Urinary bladder (tissue), 3 donors: ENCODE measurements at regions not wholly inside any gene's neighbourhood (a gene's known extent, or its start where the extent isn't known, plus 50 kb on each side); places are given as distances from the start of the nearest gene placed in this dataset.
"Not testable (repeated sequence)": the region's sequence is repeated elsewhere in the genome, so short reads cannot be mapped to it uniquely, and the experiment has no call there.

Source experiments
- DNase-seq: peaks from one replicate; pipeline ENCODE4 v3.0.0-alpha.2; 2015; ENCODE audit errors: extremely low spot score
- H3K27ac ChIP-seq: one replicate; pipeline ENCODE4 v1.5.1; 2013; ENCODE audit warnings: low read depth, mild to moderate bottlenecking, moderate library complexity
- H3K36me3 ChIP-seq: one replicate; pipeline ENCODE4 v1.6.1; 2013; ENCODE audit warnings: mild to moderate bottlenecking, moderate library complexity; ENCODE audit not compliant: insufficient read depth
- H3K4me1 ChIP-seq: one replicate; pipeline ENCODE4 v1.6.1; 2013; ENCODE audit warnings: mild to moderate bottlenecking, moderate library complexity; ENCODE audit not compliant: insufficient read depth
- H3K4me3 ChIP-seq: one replicate; pipeline ENCODE4 v1.5.1; 2013; ENCODE audit warnings: low read depth, low read length
- WGBS: extraction: QIAGEN DNeasy Blood & Tissue Kit; methylation state at CpG from one replicate; pipeline ENCODE4 v1.1.7; 2013; 5-methylcytosine and 5-hydroxymethylcytosine counted together
- donor health status: healthy with polysubstance abuse.
- donor health status: healthy.

DNA sequence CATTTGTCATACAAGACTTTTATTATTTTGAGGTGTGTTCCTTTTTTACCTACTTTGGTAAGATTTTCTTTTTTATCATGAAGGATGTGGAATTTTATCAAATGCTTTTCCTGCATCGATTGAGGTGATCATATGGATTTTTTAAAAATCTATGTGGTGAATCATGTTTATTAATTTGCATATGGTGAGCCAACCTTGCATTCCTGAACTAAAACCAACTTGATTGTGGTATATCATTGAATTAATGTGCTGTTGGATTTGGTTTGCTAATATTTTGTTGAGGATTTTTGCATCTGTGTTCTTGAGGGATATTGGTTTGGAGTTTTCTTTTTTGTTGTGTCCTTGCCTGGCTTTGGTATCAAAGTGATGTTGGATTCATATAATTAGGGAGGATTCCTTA is 848.1 kb upstream of the EYS start:
- Histone ChIP-seq H3K4me1 (no peaks in the 10 kb centered on the region), H3K27ac (no peak overlapping the region), H3K4me3 (no peak overlapping the region), H3K36me3 (no peaks in the 10 kb centered on the region)
- DNase-seq: no peak
- WGBS: 77% methylated on average over 1 of the region's 1 CpG

DNA sequence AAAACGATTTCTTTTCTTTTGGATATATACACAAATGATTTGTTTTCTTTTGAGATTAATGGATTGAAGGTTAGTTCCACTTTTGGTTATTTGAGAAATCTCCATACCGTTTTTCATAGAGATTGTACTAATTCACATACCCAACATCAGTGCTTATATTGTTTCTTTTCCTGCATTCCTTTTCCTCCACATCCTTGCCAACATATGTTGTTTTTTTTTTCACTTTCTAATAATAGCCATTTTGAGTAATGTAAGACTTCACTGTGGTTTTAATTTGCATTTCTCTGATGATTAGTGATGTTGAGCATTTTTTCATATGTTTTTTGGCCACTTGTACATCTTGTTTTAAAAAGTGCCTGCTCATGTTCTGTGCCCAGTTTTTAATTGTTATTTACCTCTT is 846.4 kb upstream of the EYS start:
- Histone ChIP-seq H3K4me1 (no peaks in the 10 kb centered on the region), H3K36me3 (no peaks in the 10 kb centered on the region), H3K27ac (no peak overlapping the region), H3K4me3 (no peak overlapping the region)
- WGBS: 73% methylated on average over 2 of the region's 2 CpGs
- no peak for DNase-seq

DNA sequence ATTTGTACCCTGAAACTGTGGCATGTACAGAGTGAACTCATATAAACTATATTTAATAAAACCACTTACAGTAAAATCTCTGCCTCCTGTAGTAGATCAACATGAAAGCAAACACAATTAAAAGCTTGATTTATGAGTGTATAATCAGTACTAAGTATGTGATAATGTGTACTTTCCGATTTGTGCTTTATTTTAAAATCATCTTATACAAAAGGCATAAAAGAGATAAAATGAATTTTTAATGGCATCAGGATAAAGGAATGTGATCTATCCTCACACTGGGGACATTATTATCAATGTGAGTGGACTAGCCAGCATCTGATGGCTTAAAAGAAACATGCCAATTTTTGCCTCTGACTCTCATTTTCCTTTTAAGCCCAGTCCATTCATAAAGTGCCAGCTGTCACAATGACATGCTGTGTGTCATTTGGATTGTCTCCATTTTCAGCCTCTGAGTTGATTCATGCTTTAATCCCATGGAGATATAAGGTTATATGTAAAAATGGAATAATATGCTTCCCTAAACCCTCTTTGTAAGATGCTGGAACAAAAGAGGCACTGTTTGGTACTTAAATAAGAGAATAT is 831.6 kb upstream of the EYS start:
- no peak overlapping the region for H3K4me3 ChIP-seq
- H3K27ac ChIP-seq: no peak overlapping the region
- no peaks in the 10 kb centered on the region for H3K4me1 ChIP-seq
- 24% methylated on average over 1 of the region's 1 CpG for WGBS
- H3K36me3 ChIP-seq: no peaks in the 10 kb centered on the region
- no peak for DNase-seq

DNA sequence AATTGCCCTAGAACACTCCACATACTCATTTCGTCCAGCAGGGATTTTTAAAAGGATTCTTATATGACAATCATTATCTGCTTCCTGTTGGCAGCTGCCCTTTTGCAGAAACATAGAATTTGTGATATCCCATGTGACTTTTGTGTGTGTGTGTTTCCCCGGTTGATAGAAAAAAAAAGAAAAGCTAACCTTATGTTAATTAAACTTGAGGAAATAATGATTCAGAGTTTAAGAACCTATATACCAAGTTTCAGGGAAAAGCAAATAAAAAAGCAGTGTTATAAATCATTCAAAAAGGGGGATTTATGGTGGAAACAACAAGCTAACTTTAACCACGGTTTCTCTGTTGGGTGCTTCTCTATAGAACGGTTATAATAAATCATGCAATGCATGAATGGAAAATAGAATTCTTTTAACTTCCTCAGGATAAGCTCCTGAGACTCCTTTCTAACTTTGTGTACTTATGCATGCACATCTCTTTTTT is 826.9 kb upstream of the EYS start:
- H3K36me3 ChIP-seq: no peaks in the 10 kb centered on the region
- 25% methylated on average over 4 of the region's 4 CpGs for WGBS
- no peak overlapping the region for H3K27ac ChIP-seq
- no peak overlapping the region for H3K4me3 ChIP-seq
- DNase-seq: no peak
- no peaks in the 10 kb centered on the region for H3K4me1 ChIP-seq

DNA sequence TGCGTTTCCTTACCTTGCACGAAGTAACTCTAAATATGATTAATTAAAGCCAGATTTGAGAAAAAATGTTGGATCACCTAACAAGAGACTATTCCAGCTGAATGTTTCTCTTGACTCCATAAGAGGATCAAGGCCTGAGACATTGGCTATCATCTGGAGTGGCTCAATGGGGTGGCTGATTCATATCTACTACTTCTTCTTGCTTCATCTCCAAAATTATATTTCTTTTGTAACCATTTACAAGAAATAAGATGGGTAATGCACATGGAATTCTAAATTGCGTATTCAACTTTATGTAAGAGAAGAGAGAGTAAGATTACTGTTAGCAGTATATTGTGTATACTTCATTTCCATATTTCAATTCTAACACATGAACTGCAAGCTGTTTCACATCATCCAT is 819.0 kb upstream of the EYS start:
- H3K4me3 ChIP-seq: no peak overlapping the region
- WGBS: 91% methylated on average over 3 of the region's 3 CpGs
- no peak for DNase-seq
- no peaks in the 10 kb centered on the region for H3K36me3 ChIP-seq
- H3K4me1 ChIP-seq: no peaks in the 10 kb centered on the region
- H3K27ac ChIP-seq: no peak overlapping the region

GRCh38 chr6:66522864-66523263 is 815.8 kb upstream of the EYS start:
- H3K27ac ChIP-seq: no peak overlapping the region
- no peaks in the 10 kb centered on the region for H3K36me3 ChIP-seq
- DNase-seq: no peak
- WGBS: 78% methylated on average over 2 of the region's 2 CpGs
- H3K4me3 ChIP-seq: no peak overlapping the region
- no peaks in the 10 kb centered on the region for H3K4me1 ChIP-seq

DNA sequence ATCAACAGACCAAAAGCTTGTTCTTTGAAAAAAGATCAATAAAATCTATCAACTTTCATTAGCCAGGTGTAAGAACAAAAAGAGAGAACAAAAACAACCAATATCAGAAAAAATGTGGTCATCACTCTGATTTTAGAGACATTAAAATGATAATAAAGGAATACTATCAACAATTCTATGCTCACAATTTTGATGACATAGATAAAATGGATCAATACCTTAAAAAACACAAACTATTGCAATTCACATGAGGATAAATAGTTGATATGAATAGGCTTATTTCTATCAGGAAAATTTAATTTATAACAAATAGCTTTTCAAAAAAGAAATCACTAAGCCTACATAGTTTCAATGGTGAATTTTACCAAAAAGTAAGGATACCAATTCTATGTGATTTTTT is 809.4 kb upstream of the EYS start:
- Histone ChIP-seq H3K4me3 (no peak overlapping the region), H3K27ac (no peak overlapping the region), H3K4me1 (no peaks in the 10 kb centered on the region), H3K36me3 (no peaks in the 10 kb centered on the region)
- no peak for DNase-seq

DNA sequence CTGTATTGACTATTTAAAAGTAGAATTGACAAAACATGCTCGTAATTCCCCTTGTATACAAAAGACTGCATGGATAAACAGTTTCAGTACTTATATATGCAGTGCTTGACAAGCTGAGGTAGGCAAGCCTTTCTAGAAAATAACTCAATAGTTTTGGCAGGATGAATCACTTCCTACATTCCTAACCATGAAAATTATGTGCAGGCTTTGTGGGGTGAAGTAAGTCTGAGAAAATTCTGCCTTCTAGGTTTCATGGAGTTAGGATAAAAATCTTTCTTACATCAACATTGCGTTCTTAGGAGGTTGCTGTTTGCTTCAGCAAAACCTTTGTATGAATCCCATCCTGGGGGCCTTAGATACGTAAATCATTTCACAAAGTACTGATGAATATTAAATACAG is 801.4 kb upstream of the EYS start:
- Histone ChIP-seq H3K4me3 (no peak overlapping the region), H3K27ac (no peak overlapping the region), H3K36me3 (no peaks in the 10 kb centered on the region), H3K4me1 (no peaks in the 10 kb centered on the region)
- 58% methylated on average over 3 of the region's 3 CpGs for WGBS
- DNase-seq: no peak

GRCh38 chr6:66499851-66500250 is 792.8 kb upstream of the EYS start:
- H3K27ac ChIP-seq: no peak overlapping the region
- 82% methylated on average over 2 of the region's 2 CpGs for WGBS

DNA sequence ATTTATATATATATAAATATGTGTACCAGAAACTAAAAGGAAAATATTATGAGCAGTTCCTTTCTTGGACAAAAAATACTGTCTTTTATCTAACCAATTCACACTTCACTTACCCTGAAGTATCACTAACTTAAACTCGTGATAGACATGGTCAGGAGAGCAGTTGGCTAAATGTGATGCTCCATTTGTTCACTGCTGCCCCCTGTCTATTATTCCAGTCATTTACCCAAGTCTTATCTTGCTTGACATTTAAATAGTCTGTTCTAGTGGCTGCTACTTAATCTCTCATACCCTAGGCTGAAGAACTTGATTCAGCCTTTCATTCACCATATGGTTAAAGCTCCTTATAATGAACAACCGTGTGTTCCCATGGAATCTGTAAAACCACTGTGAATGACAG is 789.6 kb upstream of the EYS start:
- 36% methylated on average over 2 of the region's 2 CpGs for WGBS

More at GRCh38 chr6:66499851-66500250, 792.8 kb upstream of the EYS start:
- H3K4me1 ChIP-seq: no peaks in the 10 kb centered on the region
- no peaks in the 10 kb centered on the region for H3K36me3 ChIP-seq
- H3K4me3 ChIP-seq: no peak overlapping the region
- no peak for DNase-seq

DNA sequence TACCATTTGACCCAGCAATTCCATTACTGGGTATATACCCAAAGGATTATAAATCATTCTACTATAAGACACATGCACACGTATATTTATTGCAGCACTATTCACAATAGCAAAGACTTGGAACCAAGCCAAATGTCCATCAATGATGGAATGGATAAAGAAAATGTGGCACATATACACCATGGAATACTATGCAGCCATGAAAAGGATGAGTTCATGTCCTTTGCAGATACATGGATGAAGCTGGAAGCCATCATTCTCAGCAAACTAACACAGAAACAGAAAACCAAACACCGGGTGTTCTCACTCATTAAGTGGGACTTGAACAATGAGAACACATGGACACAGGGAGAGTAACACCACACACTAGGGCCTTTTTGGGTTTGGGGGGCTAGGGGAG is 787.6 kb upstream of the EYS start:
- WGBS: 94% methylated on average over 2 of the region's 2 CpGs
- not testable (repeated sequence) for H3K4me3 ChIP-seq, H3K4me1 ChIP-seq, H3K27ac ChIP-seq, H3K36me3 ChIP-seq, DNase-seq

More for the DNA sequence above, 789.6 kb upstream of the EYS start:
- Histone ChIP-seq H3K4me3 (no peak overlapping the region), H3K4me1 (no peaks in the 10 kb centered on the region), H3K27ac (no peak overlapping the region), H3K36me3 (no peaks in the 10 kb centered on the region)
- no peak for DNase-seq

- WGBS: 76% methylated on average over 9 of the region's 9 CpGs
- no peak for DNase-seq
- no peak overlapping the region for H3K4me3 ChIP-seq
- H3K4me1 ChIP-seq: no peaks in the 10 kb centered on the region
- H3K36me3 ChIP-seq: no peaks in the 10 kb centered on the region
- no peak overlapping the region for H3K27ac ChIP-seq
Observed at GRCh38 chr6:66489269-66489987, 782.4 kb upstream of the EYS start.

DNA sequence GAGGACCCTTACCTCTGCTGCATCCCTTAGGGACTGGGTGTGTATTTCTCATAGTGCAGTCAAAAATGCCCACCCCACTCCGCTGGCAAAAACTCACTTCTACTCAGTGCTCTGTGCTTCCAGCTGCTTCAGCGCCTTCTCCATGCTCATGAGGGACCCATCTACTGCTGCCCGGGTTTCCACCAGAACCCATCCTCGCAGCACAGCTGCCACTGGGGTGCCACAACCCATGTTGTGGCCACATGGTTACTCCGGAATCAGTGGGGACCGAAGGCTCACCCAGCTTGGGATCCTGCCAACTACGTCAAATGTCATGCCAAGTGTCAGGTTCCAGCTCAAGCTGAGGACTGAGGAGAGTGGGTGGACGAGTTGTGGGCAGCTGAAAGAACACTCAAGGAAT is 774.2 kb upstream of the EYS start:
- no peaks in the 10 kb centered on the region for H3K4me1 ChIP-seq
- no peak for DNase-seq
- no peak overlapping the region for H3K4me3 ChIP-seq
- H3K27ac ChIP-seq: no peak overlapping the region
- no peaks in the 10 kb centered on the region for H3K36me3 ChIP-seq
- 95% methylated on average over 8 of the region's 8 CpGs for WGBS

DNA sequence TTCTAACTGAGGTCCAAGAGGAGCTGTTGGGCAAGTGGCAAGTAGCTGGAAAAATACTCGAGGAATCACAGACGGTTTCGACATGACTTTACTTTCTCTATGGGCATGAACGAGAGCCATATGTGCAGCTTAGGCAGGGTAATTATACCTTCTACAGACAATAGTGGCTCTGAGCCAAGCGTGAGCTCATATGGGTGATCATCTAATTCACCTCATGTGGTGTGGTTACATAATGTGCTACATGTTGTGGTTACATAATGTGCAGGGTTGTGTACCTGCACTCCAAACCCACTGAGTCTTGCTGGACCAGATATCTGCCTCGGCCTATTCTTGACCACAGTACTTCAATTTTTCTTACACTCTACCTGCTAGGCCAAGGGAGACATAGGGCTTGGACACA is 771.7 kb upstream of the EYS start:
- DNase-seq: no peak
- no peaks in the 10 kb centered on the region for H3K36me3 ChIP-seq
- H3K27ac ChIP-seq: no peak overlapping the region
- no peaks in the 10 kb centered on the region for H3K4me1 ChIP-seq
- 94% methylated on average over 6 of the region's 6 CpGs for WGBS
- H3K4me3 ChIP-seq: no peak overlapping the region
